ENCODE measurements at regions not wholly inside any gene's neighbourhood (a gene's known extent, or its start where the extent isn't known, plus 50 kb on each side); places are given as distances from the start of the nearest gene placed in this dataset.
"Not testable (repeated sequence)": the region's sequence is repeated elsewhere in the genome, so short reads cannot be mapped to it uniquely, and the experiment has no call there.

- no peak overlapping the region for H3K27ac ChIP-seq
- H3K4me1 ChIP-seq (replicated peaks in 1 of 2) = no peaks in the 10 kb centered on the region
- in situ Hi-C loops (cut with MboI; ENCODE audit: low pct_unique_long_range_greater_than_20kb in 2 of 9, low sequenced_read_pairs in 9 of 9, unreplicated experiment in 9 of 9) = no loop called here
- no peak for ATAC-seq (replicated peaks in 6 of 8)
- 5 to 95% (median 82%) methylated on average over 1 to 5 of the region's 5 CpGs for WGBS, 10 experiments
- no peak overlapping the region for H3K4me3 ChIP-seq
These were observed 182.2 kb downstream of the SH2D4B start for GRCh38 chr10:80719935-80720334.

- WGBS, 10 experiments = 0 to 100% (median 60%) methylated on average over 1 to 3 of the region's 3 CpGs; no CpG with 5 or more reads in 1 of the 10 experiments
- ATAC-seq (replicated peaks in 6 of 8) = no peak
- Histone ChIP-seq H3K4me3 (no peak overlapping the region), H3K4me1 (replicated peaks in 1 of 2) (no peaks in the 10 kb centered on the region), H3K27ac (no peak overlapping the region)
- in situ Hi-C loops (cut with MboI; ENCODE audit: low pct_unique_long_range_greater_than_20kb in 2 of 9, low sequenced_read_pairs in 9 of 9, unreplicated experiment in 9 of 9) = no loop called here
These were observed 182.8 kb downstream of the SH2D4B start for GRCh38 chr10:80720549-80720948.

- in situ Hi-C loops (cut with MboI; ENCODE audit: low pct_unique_long_range_greater_than_20kb in 2 of 9, low sequenced_read_pairs in 9 of 9, unreplicated experiment in 9 of 9); H3K27ac ChIP-seq; H3K4me3 ChIP-seq; H3K4me1 ChIP-seq (replicated peaks in 1 of 2); ATAC-seq (replicated peaks in 6 of 8): not testable (repeated sequence)
- WGBS, 10 experiments = 20 to 100% (median 92%) methylated on average over 1 to 2 of the region's 15 CpGs; no CpG with 5 or more reads in 7 of the 10 experiments
These were observed 190.7 kb downstream of the SH2D4B start for GRCh38 chr10:80728354-80728753.

- Histone ChIP-seq H3K4me3 (no peak overlapping the region), H3K4me1 (replicated peaks in 1 of 2) (no peaks in the 10 kb centered on the region), H3K27ac (no peak overlapping the region)
- no peak for ATAC-seq (replicated peaks in 6 of 8)
- WGBS, 10 experiments = 0 to 96% (median 57%) methylated on average over 1 to 6 of the region's 6 CpGs; no CpG with 5 or more reads in 2 of the 10 experiments
- in situ Hi-C loops (cut with MboI; ENCODE audit: low pct_unique_long_range_greater_than_20kb in 2 of 9, low sequenced_read_pairs in 9 of 9, unreplicated experiment in 9 of 9) = no loop called here
These were observed 192.2 kb downstream of the SH2D4B start for GRCh38 chr10:80729896-80730295.

GRCh38 chr10:80730522-80730921 lies 192.8 kb downstream of the SH2D4B start:
- H3K4me3 ChIP-seq = no peak overlapping the region
- ATAC-seq (replicated peaks in 6 of 8) = no peak
- in situ Hi-C loops (cut with MboI; ENCODE audit: low pct_unique_long_range_greater_than_20kb in 2 of 9, low sequenced_read_pairs in 9 of 9, unreplicated experiment in 9 of 9) = no loop called here
- 0 to 80% (median 30%) methylated on average over 1 to 2 of the region's 2 CpGs; no CpG with 5 or more reads in 2 of the 10 experiments for WGBS, 10 experiments
- H3K27ac ChIP-seq = no peak overlapping the region
- H3K4me1 ChIP-seq (replicated peaks in 1 of 2) = no peaks in the 10 kb centered on the region

GRCh38 chr10:80734589-80734988 lies 196.9 kb downstream of the SH2D4B start:
- Histone ChIP-seq H3K4me3 (no peak overlapping the region), H3K27ac (no peak overlapping the region), H3K4me1 (replicated peaks in 1 of 2) (no peaks in the 10 kb centered on the region)
- ATAC-seq (replicated peaks in 6 of 8) = no peak
- in situ Hi-C loops (cut with MboI; ENCODE audit: low pct_unique_long_range_greater_than_20kb in 2 of 9, low sequenced_read_pairs in 9 of 9, unreplicated experiment in 9 of 9) = no loop called here

GRCh38 chr10:80737209-80737608 lies 199.5 kb downstream of the SH2D4B start:
- WGBS, 10 experiments = 0 to 100% (median 40%) methylated on average over 1 to 2 of the region's 2 CpGs; no CpG with 5 or more reads in 2 of the 10 experiments
- no peaks in the 10 kb centered on the region for H3K4me1 ChIP-seq (replicated peaks in 1 of 2)
- H3K27ac ChIP-seq = no peak overlapping the region
- in situ Hi-C loops (cut with MboI; ENCODE audit: low pct_unique_long_range_greater_than_20kb in 2 of 9, low sequenced_read_pairs in 9 of 9, unreplicated experiment in 9 of 9) = no loop called here
- no peak for ATAC-seq (replicated peaks in 6 of 8)
- H3K4me3 ChIP-seq = no peak overlapping the region

- H3K4me3 ChIP-seq = no peak overlapping the region
- H3K27ac ChIP-seq = no peak overlapping the region
- no peak for ATAC-seq (replicated peaks in 6 of 8)
- in situ Hi-C loops (cut with MboI; ENCODE audit: low pct_unique_long_range_greater_than_20kb in 2 of 9, low sequenced_read_pairs in 9 of 9, unreplicated experiment in 9 of 9) = no loop called here
- 0 to 100% (median 93%) methylated on average over 1 to 6 of the region's 6 CpGs for WGBS, 10 experiments
- no peaks in the 10 kb centered on the region for H3K4me1 ChIP-seq (replicated peaks in 1 of 2)
These were observed 201.6 kb downstream of the SH2D4B start for GRCh38 chr10:80739328-80739727.

GRCh38 chr10:80739963-80740715 lies 202.4 kb downstream of the SH2D4B start:
- no peak overlapping the region for H3K27ac ChIP-seq
- H3K4me3 ChIP-seq = no peak overlapping the region
- ATAC-seq (replicated peaks in 6 of 8) = no peak
- in situ Hi-C loops (cut with MboI; ENCODE audit: low pct_unique_long_range_greater_than_20kb in 2 of 9, low sequenced_read_pairs in 9 of 9, unreplicated experiment in 9 of 9) = no loop called here
- WGBS, 10 experiments = 0 to 100% (median 70%) methylated on average over 1 to 10 of the region's 18 CpGs; no CpG with 5 or more reads in 1 of the 10 experiments
- H3K4me1 ChIP-seq (replicated peaks in 1 of 2) = no peaks in the 10 kb centered on the region

GRCh38 chr10:80741278-80741677 lies 203.6 kb downstream of the SH2D4B start:
- H3K4me3 ChIP-seq = no peak overlapping the region
- no peak overlapping the region for H3K27ac ChIP-seq
- H3K4me1 ChIP-seq (replicated peaks in 1 of 2) = no peaks in the 10 kb centered on the region
- in situ Hi-C loops (cut with MboI; ENCODE audit: low pct_unique_long_range_greater_than_20kb in 2 of 9, low sequenced_read_pairs in 9 of 9, unreplicated experiment in 9 of 9) = no loop called here
- no peak for ATAC-seq (replicated peaks in 6 of 8)
- 16 to 100% (median 91%) methylated on average over 2 of the region's 2 CpGs; no CpG with 5 or more reads in 4 of the 10 experiments for WGBS, 10 experiments

GRCh38 chr10:80750268-80750667 lies 212.6 kb downstream of the SH2D4B start:
- Histone ChIP-seq H3K4me3 (no peak overlapping the region), H3K27ac (no peak overlapping the region), H3K4me1 (replicated peaks in 1 of 2) (no peaks in the 10 kb centered on the region)
- peak in 2 of 8 experiments; percentile 49 to 95 for ATAC-seq (replicated peaks in 6 of 8)
- in situ Hi-C loops (cut with MboI; ENCODE audit: low pct_unique_long_range_greater_than_20kb in 2 of 9, low sequenced_read_pairs in 9 of 9, unreplicated experiment in 9 of 9) = no loop called here
- WGBS, 10 experiments = 63 to 100% (median 85%) methylated on average over 1 to 3 of the region's 3 CpGs; no CpG with 5 or more reads in 2 of the 10 experiments

- H3K27ac ChIP-seq = no peak overlapping the region
- H3K4me1 ChIP-seq (replicated peaks in 1 of 2) = no peaks in the 10 kb centered on the region
- no peak for ATAC-seq (replicated peaks in 6 of 8)
- 20 to 100% (median 100%) methylated on average over 1 of the region's 1 CpG; no CpG with 5 or more reads in 5 of the 10 experiments for WGBS, 10 experiments
- in situ Hi-C loops (cut with MboI; ENCODE audit: low pct_unique_long_range_greater_than_20kb in 2 of 9, low sequenced_read_pairs in 9 of 9, unreplicated experiment in 9 of 9) = no loop called here
- no peak overlapping the region for H3K4me3 ChIP-seq
These were observed 214.2 kb downstream of the SH2D4B start for GRCh38 chr10:80751940-80752339.

- ATAC-seq (replicated peaks in 6 of 8) = peak in 3 of 8 experiments; percentile 20 to 90 (median 37)
- no peak overlapping the region for H3K4me3 ChIP-seq
- in situ Hi-C loops (cut with MboI; ENCODE audit: low pct_unique_long_range_greater_than_20kb in 2 of 9, low sequenced_read_pairs in 9 of 9, unreplicated experiment in 9 of 9) = no loop called here
- H3K27ac ChIP-seq = no peak overlapping the region
- no peaks in the 10 kb centered on the region for H3K4me1 ChIP-seq (replicated peaks in 1 of 2)
- WGBS, 10 experiments = 36 to 100% (median 57%) methylated on average over 1 of the region's 1 CpG; no CpG with 5 or more reads in 5 of the 10 experiments
These were observed 215.9 kb downstream of the SH2D4B start for GRCh38 chr10:80753612-80754011.

- no peak overlapping the region for H3K27ac ChIP-seq
- ATAC-seq (replicated peaks in 6 of 8) = no peak
- no peak overlapping the region for H3K4me3 ChIP-seq
- in situ Hi-C loops (cut with MboI; ENCODE audit: low pct_unique_long_range_greater_than_20kb in 2 of 9, low sequenced_read_pairs in 9 of 9, unreplicated experiment in 9 of 9) = no loop called here
- 0 to 100% (median 82%) methylated on average over 1 to 2 of the region's 2 CpGs; no CpG with 5 or more reads in 2 of the 10 experiments for WGBS, 10 experiments
- H3K4me1 ChIP-seq (replicated peaks in 1 of 2) = no peaks in the 10 kb centered on the region
These were observed 218.2 kb downstream of the SH2D4B start for GRCh38 chr10:80755893-80756292.

All from motor neuron (in vitro differentiated cells).